GM12891 (cell line): ENCODE measurements at regions not wholly inside any gene's neighbourhood (a gene's known extent, or its start where the extent isn't known, plus 50 kb on each side); places are given as distances from the start of the nearest gene placed in this dataset.
"Not testable (repeated sequence)": the region's sequence is repeated elsewhere in the genome, so short reads cannot be mapped to it uniquely, and the experiment has no call there.

ENCODE experiments used
- PAX5 ChIP-seq: IDR thresholded peaks from 2 replicates; pipeline ENCODE4 v1.6.1; 2011; ENCODE audit warnings: low read length, moderate library complexity, mild to moderate bottlenecking; ENCODE audit not compliant: insufficient read depth, severe bottlenecking
- POLR2A ChIP-seq: IDR thresholded peaks from 2 replicates; pipeline ENCODE4 v1.6.1; 2011; ENCODE audit warnings: low read depth, low read length, control low read depth
- POLR2AphosphoS5 ChIP-seq: IDR thresholded peaks from 2 replicates; pipeline ENCODE4 v1.6.1; 2011; ENCODE audit warnings: low read depth, low read length, control low read depth
- POU2F2 ChIP-seq: IDR thresholded peaks from 2 replicates; pipeline ENCODE4 v1.6.1; 2011; ENCODE audit warnings: low read depth, mild to moderate bottlenecking, control low read depth, low read length, moderate library complexity
- SPI1 ChIP-seq: IDR thresholded peaks from 2 replicates; pipeline ENCODE4 v1.6.1; 2011; ENCODE audit warnings: low read depth, low read length, control low read depth
- TAF1 ChIP-seq: IDR thresholded peaks from 2 replicates; pipeline ENCODE4 v1.6.1; 2011; ENCODE audit warnings: low read depth, low read length, control low read depth

GRCh38 chr22:40099887-40100286, 77.8 kb upstream of the TNRC6B start:
- not testable (repeated sequence) for TF ChIP-seq POLR2AphosphoS5, TAF1, POLR2A, POU2F2, SPI1, PAX5
